Pancreas (tissue), 10 donors: ENCODE measurements at regions not wholly inside any gene's neighbourhood (a gene's known extent, or its start where the extent isn't known, plus 50 kb on each side); places are given as distances from the start of the nearest gene placed in this dataset.

Experiments used
- ATAC-seq, 4 donors: fragments of 200-7000 bp; cut with Tn5 transposase; one replicate each; pipeline versions ENCODE4 v1.8.0 to v1.9.1; 2020; ENCODE audit warnings: mild to moderate bottlenecking in 4 of 4, moderate library complexity in 4 of 4
- DNase-seq, 6 donors: peaks; one replicate each; pipeline ENCODE4 v3.0.0-alpha.2; 2020
- FAIRE-seq: peaks from 2 replicates; lab custom pipeline; 2012; peaks lifted over from hg19 to GRCh38; lab: Jason Lieb, UNC
- H3K27ac ChIP-seq, 4 donors: fragments of 200-600 bp; sonication (generic); 1 replicate in 3 of 4; 2 replicates in 1 of 4; pipeline versions ENCODE4 v1.5.0 to v1.8.0; 2020
- H3K27me3 ChIP-seq, 4 donors: fragments of 200-600 bp; one replicate each; pipeline ENCODE4 v1.8.0; 2021
- H3K36me3 ChIP-seq, 3 donors: fragments of 200-600 bp; sonication (generic) in 1 of 3; one replicate each; pipeline versions ENCODE4 v1.5.0 to v1.8.0; 2020 to 2021
- H3K4me1 ChIP-seq, 3 donors: fragments of 200-600 bp; one replicate each; pipeline ENCODE4 v1.8.0; 2021
- H3K4me3 ChIP-seq, 4 donors: fragments of 200-600 bp; sonication (generic) in 2 of 4; one replicate each; pipeline versions ENCODE4 v1.5.0 to v1.8.0; 2020 to 2021
- H3K9me3 ChIP-seq, 4 donors: fragments of 200-600 bp; one replicate each; pipeline ENCODE4 v1.8.0; 2021
- CTCF ChIP-seq, 4 donors: fragments of 200-600 bp; sonication (generic) in 3 of 4; IDR thresholded peaks; one replicate each; pipeline versions ENCODE4 v1.5.0 to v1.8.0; 2021; ENCODE audit warnings: antibody characterized with exemption in 4 of 4
- WGBS, 2 donors: extraction: QIAGEN DNeasy Blood & Tissue Kit; methylation state at CpG; one replicate each; pipeline ENCODE4 v1.1.7; 2013; 5-methylcytosine and 5-hydroxymethylcytosine counted together
- intact Hi-C, 3 donors: fragments of 100-400 bp; cut with DNase I; formaldehyde crosslinking; loops; one replicate each; pipeline versions ENCODE4 v1.11.1 to v1.14.2; 2022
- donor health status: healthy with polysubstance abuse.
- donor health status: DM: no; HTN: no; CAD: no; lungs with moderate emphysema.
- donor health status: DM: no; HTN: no; CAD: no.
- donor health status: control.
- donor health status: control.
- donor health status: Bipolar disorder and iron deficiency.
- donor health status: DM: yes; HTN: yes; CAD: no.
- donor health status: DM: no; HTN: no; CAD: no.
- donor health status: DM: no; HTN: no; CAD: no.
- donor health status: DM: yes; HTN: yes; CAD: no.

GRCh38 chr1:4000811-4001251 lies 100.8 kb upstream of the C1orf174 start:
- Histone ChIP-seq H3K27me3 (no peaks in the 10 kb centered on the region), H3K9me3 (no peaks in the 10 kb centered on the region), H3K4me3 (no peak overlapping the region), H3K36me3 (no peaks in the 10 kb centered on the region), H3K4me1 (no peaks in the 10 kb centered on the region), H3K27ac (no peak overlapping the region)
- intact Hi-C loops: no loop called here
- no peak for TF ChIP-seq CTCF (IDR thresholded peaks at IDR 0.05)
- WGBS, 2 donors: 54 to 63% methylated on average over 17 of the region's 17 CpGs
- FAIRE-seq (no peak), DNase-seq (no peak), ATAC-seq (no peak)

- intact Hi-C loops: no loop called here
- 66 to 72% methylated on average over 10 of the region's 10 CpGs for WGBS, 2 donors
- DNase-seq (no peak), ATAC-seq (no peak), FAIRE-seq (no peak)
- H3K36me3 ChIP-seq: no peaks in the 10 kb centered on the region
- no peak overlapping the region for H3K27ac ChIP-seq
- no peak for TF ChIP-seq CTCF (IDR thresholded peaks at IDR 0.05)
- no peak overlapping the region for H3K4me3 ChIP-seq
- no peaks in the 10 kb centered on the region for H3K27me3 ChIP-seq
- H3K4me1 ChIP-seq: no peaks in the 10 kb centered on the region
- no peaks in the 10 kb centered on the region for H3K9me3 ChIP-seq
Observed at GRCh38 chr1:4001461-4001860, 101.4 kb upstream of the C1orf174 start.

- no peaks in the 10 kb centered on the region for H3K4me1 ChIP-seq
- FAIRE-seq (no peak), DNase-seq (no peak), ATAC-seq (no peak)
- intact Hi-C loops: no loop called here
- H3K27me3 ChIP-seq: no peaks in the 10 kb centered on the region
- TF ChIP-seq CTCF (IDR thresholded peaks at IDR 0.05): no peak
- H3K36me3 ChIP-seq: no peaks in the 10 kb centered on the region
- 52 to 64% methylated on average over 13 of the region's 13 CpGs for WGBS, 2 donors
- H3K4me3 ChIP-seq: no peak overlapping the region
- H3K27ac ChIP-seq: no peak overlapping the region
- H3K9me3 ChIP-seq: no peaks in the 10 kb centered on the region
Observed at GRCh38 chr1:4002061-4002521, 102.0 kb upstream of the C1orf174 start.

GRCh38 chr1:4002741-4003140 lies 102.7 kb upstream of the C1orf174 start:
- no peak for TF ChIP-seq CTCF (IDR thresholded peaks at IDR 0.05)
- no peaks in the 10 kb centered on the region for H3K36me3 ChIP-seq
- H3K27ac ChIP-seq: no peak overlapping the region
- H3K9me3 ChIP-seq: no peaks in the 10 kb centered on the region
- DNase-seq (no peak), FAIRE-seq (no peak), ATAC-seq (no peak)
- 43 to 44% methylated on average over 10 of the region's 10 CpGs for WGBS, 2 donors
- H3K4me1 ChIP-seq: no peaks in the 10 kb centered on the region
- H3K27me3 ChIP-seq: no peaks in the 10 kb centered on the region
- no peak overlapping the region for H3K4me3 ChIP-seq
- intact Hi-C loops: no loop called here

- no peaks in the 10 kb centered on the region for H3K4me1 ChIP-seq
- no peaks in the 10 kb centered on the region for H3K27me3 ChIP-seq
- no peaks in the 10 kb centered on the region for H3K9me3 ChIP-seq
- no peak for TF ChIP-seq CTCF (IDR thresholded peaks at IDR 0.05)
- H3K4me3 ChIP-seq: no peak overlapping the region
- intact Hi-C loops: no loop called here
- no peaks in the 10 kb centered on the region for H3K36me3 ChIP-seq
- DNase-seq: no peak
- 55 to 66% methylated on average over 19 to 20 of the region's 20 CpGs for WGBS, 2 donors
- no peak for FAIRE-seq
- no peak overlapping the region for H3K27ac ChIP-seq
- no peak for ATAC-seq
Observed at GRCh38 chr1:4003846-4004505, 103.9 kb upstream of the C1orf174 start.
